ENCODE measurements at regions not wholly inside any gene's neighbourhood (a gene's known extent, or its start where the extent isn't known, plus 50 kb on each side); places are given as distances from the start of the nearest gene placed in this dataset.

DNA sequence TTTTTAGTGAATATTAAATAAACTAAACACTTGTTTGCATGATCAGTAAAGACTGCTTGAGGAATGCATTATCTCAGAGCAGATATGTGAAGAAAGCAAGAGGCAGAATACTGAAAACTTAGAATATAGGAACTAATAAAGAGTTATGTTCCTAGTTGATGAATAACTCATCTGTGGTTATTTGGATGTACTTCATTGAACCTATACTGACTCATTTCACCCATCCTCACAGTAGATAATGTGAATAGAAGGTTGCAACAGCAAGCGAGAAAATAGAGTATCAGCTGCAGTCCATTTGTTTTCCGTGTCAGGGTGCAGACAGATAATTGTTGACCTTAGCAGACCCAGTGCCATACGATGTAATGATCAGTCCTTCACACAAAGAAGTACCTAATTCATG is 945.7 kb upstream of the LRRTM1 start:
- Mint-ChIP-seq H3K4me3 (no peak overlapping the region), H3K36me3 (no peaks in the 10 kb centered on the region), H3K27ac (no peak overlapping the region), H3K9me3 (peaks cover under 1 to 7% of the 10 kb centered on the region in 2 donors), H3K27me3 (no peaks in the 10 kb centered on the region), H3K4me1 (no peaks in the 10 kb centered on the region)
- DNase-seq, result no peak
- no peak for ATAC-seq (replicated peaks)

DNA sequence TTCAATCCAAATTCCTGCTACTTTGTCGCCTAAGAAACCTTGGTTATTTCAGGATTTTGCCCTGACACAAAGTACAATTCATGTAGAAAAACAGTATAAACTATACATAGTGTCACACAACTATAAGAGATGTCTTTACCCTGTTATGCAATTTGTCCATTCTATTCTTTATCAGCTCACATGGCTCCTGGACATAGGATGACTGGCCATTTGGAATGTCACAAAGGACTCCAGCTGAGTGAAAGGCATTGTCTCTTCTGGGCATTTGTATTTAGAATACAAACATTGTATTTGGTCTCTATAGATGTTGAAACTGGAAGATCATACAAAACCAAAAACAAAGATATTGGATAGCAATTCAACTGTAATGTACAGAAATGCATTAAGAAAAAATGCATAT is 944.6 kb upstream of the LRRTM1 start:
- Mint-ChIP-seq H3K4me3 (no peak overlapping the region), H3K9me3 (peaks cover 3 to 5% of the 10 kb centered on the region in 2 donors), H3K4me1 (no peaks in the 10 kb centered on the region), H3K27me3 (no peaks in the 10 kb centered on the region), H3K27ac (no peak overlapping the region), H3K36me3 (no peaks in the 10 kb centered on the region)
- ATAC-seq (replicated peaks) (no peak), DNase-seq (no peak)

DNA sequence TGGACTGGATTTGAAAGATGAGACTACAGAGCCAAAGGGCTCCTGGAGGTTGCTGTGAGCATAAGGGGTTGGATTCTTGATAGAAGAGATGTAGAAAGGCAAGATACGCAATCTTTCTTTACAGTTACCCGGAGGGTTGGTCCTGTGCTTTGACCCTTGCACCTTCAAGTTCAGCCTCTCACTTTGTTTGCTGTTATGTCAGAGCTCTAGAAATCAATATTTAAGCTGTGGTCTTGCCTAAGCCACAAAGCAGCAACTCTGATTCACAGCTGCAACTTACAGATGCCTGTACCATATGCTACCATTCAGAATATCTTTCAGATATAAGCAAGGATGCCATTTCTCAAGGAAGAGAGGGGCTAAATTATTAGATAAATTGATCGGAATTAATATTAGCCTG is 943.1 kb upstream of the LRRTM1 start:
- DNase-seq (no peak), ATAC-seq (replicated peaks) (no peak)
- no peak overlapping the region for H3K27ac Mint-ChIP-seq
- H3K9me3 Mint-ChIP-seq, result peaks cover 3 to 4% of the 10 kb centered on the region in 2 donors
- no peak overlapping the region for H3K4me3 Mint-ChIP-seq
- H3K4me1 Mint-ChIP-seq, result no peaks in the 10 kb centered on the region
- no peaks in the 10 kb centered on the region for H3K36me3 Mint-ChIP-seq
- H3K27me3 Mint-ChIP-seq, result no peaks in the 10 kb centered on the region

DNA sequence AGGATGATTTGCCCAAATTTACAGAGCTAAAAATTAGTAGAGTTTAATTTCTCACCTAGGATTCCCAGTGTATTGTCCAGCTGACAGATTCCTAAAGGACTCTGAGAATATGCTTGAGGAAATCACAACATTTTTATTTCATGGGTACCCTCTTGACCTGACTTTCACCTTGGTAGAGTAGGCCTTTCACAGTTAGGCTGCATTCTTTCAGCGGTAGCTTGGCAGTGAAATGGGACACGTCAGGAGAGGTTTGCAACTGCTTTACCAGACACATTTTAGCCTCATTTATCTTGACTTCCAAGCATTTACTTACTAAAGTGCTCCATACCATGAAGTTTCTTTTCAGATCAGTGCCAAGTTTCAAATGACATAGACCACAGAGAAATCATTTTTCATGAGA is 937.9 kb upstream of the LRRTM1 start:
- no peaks in the 10 kb centered on the region for H3K27me3 Mint-ChIP-seq
- DNase-seq (no peak), ATAC-seq (replicated peaks) (no peak)
- H3K9me3 Mint-ChIP-seq, result peaks cover 7% of the 10 kb centered on the region in 2 donors
- no peak overlapping the region for H3K27ac Mint-ChIP-seq
- no peak overlapping the region for H3K4me3 Mint-ChIP-seq
- no peaks in the 10 kb centered on the region for H3K36me3 Mint-ChIP-seq
- H3K4me1 Mint-ChIP-seq, result no peaks in the 10 kb centered on the region

- Mint-ChIP-seq H3K4me3 (no peak overlapping the region), H3K36me3 (no peaks in the 10 kb centered on the region), H3K9me3 (peaks cover 4 to 5% of the 10 kb centered on the region in 2 donors), H3K4me1 (no peaks in the 10 kb centered on the region), H3K27ac (no peak overlapping the region), H3K27me3 (no peaks in the 10 kb centered on the region)
- no peak for DNase-seq
- ATAC-seq (replicated peaks), result no peak
Observed at GRCh38 chr2:81238462-81238861, 933.9 kb upstream of the LRRTM1 start.

GRCh38 chr2:81235601-81236000 is 931.0 kb upstream of the LRRTM1 start:
- no peaks in the 10 kb centered on the region for H3K36me3 Mint-ChIP-seq
- H3K9me3 Mint-ChIP-seq, result peaks cover 4 to 5% of the 10 kb centered on the region in 2 donors
- no peak overlapping the region for H3K27ac Mint-ChIP-seq
- no peaks in the 10 kb centered on the region for H3K27me3 Mint-ChIP-seq
- DNase-seq (no peak), ATAC-seq (replicated peaks) (no peak)
- no peaks in the 10 kb centered on the region for H3K4me1 Mint-ChIP-seq
- no peak overlapping the region for H3K4me3 Mint-ChIP-seq

DNA sequence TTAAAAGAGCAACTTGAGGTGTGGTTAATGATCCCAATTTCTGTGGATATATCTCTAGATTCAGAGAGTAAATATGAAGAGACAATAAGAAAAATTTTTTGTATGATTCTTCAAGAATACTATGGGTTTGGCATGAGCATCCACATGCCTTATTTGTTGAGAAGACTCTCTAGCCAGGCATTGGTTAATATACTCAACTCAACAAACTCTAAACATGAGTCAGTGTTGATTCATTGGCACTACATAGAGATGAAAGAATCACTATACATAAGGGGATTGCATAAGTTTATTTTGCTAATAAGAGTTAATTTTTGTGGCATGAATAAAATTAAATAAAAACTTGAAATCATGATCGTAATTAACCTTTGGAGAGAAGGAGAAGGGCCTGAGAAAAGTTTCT is 930.2 kb upstream of the LRRTM1 start:
- no peak overlapping the region for H3K27ac Mint-ChIP-seq

GRCh38 chr2:81225756-81226155 is 921.2 kb upstream of the LRRTM1 start:
- no peak for ATAC-seq (replicated peaks)
- H3K27ac Mint-ChIP-seq, result no peak overlapping the region

More for the DNA sequence above, 930.2 kb upstream of the LRRTM1 start:
- ATAC-seq (replicated peaks) (no peak), DNase-seq (no peak)
- Mint-ChIP-seq H3K4me3 (no peak overlapping the region), H3K4me1 (no peaks in the 10 kb centered on the region), H3K9me3 (peaks cover 4 to 5% of the 10 kb centered on the region in 2 donors), H3K36me3 (no peaks in the 10 kb centered on the region), H3K27me3 (no peaks in the 10 kb centered on the region)

GRCh38 chr2:81213598-81213997 is 909.0 kb upstream of the LRRTM1 start:
- ATAC-seq (replicated peaks) (no peak), DNase-seq (no peak)
- H3K27ac Mint-ChIP-seq, result no peak overlapping the region
- no peaks in the 10 kb centered on the region for H3K36me3 Mint-ChIP-seq
- no peaks in the 10 kb centered on the region for H3K27me3 Mint-ChIP-seq
- peaks cover 3 to 13% of the 10 kb centered on the region in 2 donors for H3K9me3 Mint-ChIP-seq
- H3K4me3 Mint-ChIP-seq, result no peak overlapping the region
- H3K4me1 Mint-ChIP-seq, result no peaks in the 10 kb centered on the region

More at GRCh38 chr2:81225756-81226155, 921.2 kb upstream of the LRRTM1 start:
- Mint-ChIP-seq H3K9me3 (peaks cover 0 to 2% of the 10 kb centered on the region in 2 donors), H3K4me1 (no peaks in the 10 kb centered on the region), H3K4me3 (no peak overlapping the region), H3K36me3 (no peaks in the 10 kb centered on the region), H3K27me3 (no peaks in the 10 kb centered on the region)
- DNase-seq, result no peak

GRCh38 chr2:81206216-81206615 is 901.7 kb upstream of the LRRTM1 start:
- no peak overlapping the region for H3K4me3 Mint-ChIP-seq
- DNase-seq (no peak), ATAC-seq (replicated peaks) (no peak)
- H3K36me3 Mint-ChIP-seq, result no peaks in the 10 kb centered on the region
- H3K9me3 Mint-ChIP-seq, result peaks cover 10 to 11% of the 10 kb centered on the region in 2 donors
- H3K27ac Mint-ChIP-seq, result no peak overlapping the region
- no peaks in the 10 kb centered on the region for H3K27me3 Mint-ChIP-seq
- no peaks in the 10 kb centered on the region for H3K4me1 Mint-ChIP-seq

GRCh38 chr2:81196933-81197628 is 892.5 kb upstream of the LRRTM1 start:
- Mint-ChIP-seq H3K36me3 (peaks cover 0 to 4% of the 10 kb centered on the region in 2 donors), H3K27me3 (no peaks in the 10 kb centered on the region), H3K27ac (no peak overlapping the region), H3K9me3 (peaks cover 4 to 11% of the 10 kb centered on the region in 2 donors), H3K4me3 (no peak overlapping the region), H3K4me1 (no peaks in the 10 kb centered on the region)
- DNase-seq (no peak), ATAC-seq (replicated peaks) (no peak)

DNA sequence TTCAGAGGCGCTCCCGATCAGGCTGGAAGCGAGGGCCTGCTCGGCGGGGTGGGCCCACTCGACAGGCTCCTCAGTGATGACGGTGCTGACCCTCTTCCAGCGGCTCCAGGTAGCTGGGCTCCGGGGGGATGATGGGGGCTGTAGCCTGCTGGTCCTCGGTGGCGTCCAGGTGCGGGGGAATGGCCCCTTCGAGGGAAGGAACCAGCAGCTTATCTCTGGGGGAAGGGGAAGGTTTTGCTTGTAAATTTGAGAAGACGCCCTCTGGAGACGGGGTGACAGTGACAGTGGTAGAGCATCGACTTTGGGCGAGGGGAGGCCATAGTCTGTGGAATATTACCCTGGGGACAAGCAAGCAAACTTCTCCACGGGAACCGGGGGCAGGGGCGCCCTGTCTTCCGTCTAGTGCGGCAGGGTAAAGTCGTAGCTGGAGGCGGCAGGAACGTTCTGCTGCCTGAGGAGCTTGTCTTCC is 891.9 kb upstream of the LRRTM1 start:
- Mint-ChIP-seq H3K4me3 (no peak overlapping the region), H3K9me3 (peaks cover 4 to 11% of the 10 kb centered on the region in 2 donors), H3K4me1 (no peaks in the 10 kb centered on the region), H3K36me3 (peaks cover 0 to 4% of the 10 kb centered on the region in 2 donors), H3K27me3 (no peaks in the 10 kb centered on the region), H3K27ac (no peak overlapping the region)
- no peak for ATAC-seq (replicated peaks)
- no peak for DNase-seq

- DNase-seq (no peak), ATAC-seq (replicated peaks) (no peak)
- Mint-ChIP-seq H3K9me3 (peaks cover 4 to 11% of the 10 kb centered on the region in 2 donors), H3K4me3 (no peak overlapping the region), H3K27ac (no peak overlapping the region), H3K4me1 (no peaks in the 10 kb centered on the region), H3K27me3 (no peaks in the 10 kb centered on the region), H3K36me3 (peaks cover 0 to 4% of the 10 kb centered on the region in 2 donors)
Observed at GRCh38 chr2:81195774-81196382, 891.3 kb upstream of the LRRTM1 start.

GRCh38 chr2:81195017-81195773 is 890.6 kb upstream of the LRRTM1 start:
- Mint-ChIP-seq H3K36me3 (peaks cover 0 to 4% of the 10 kb centered on the region in 2 donors), H3K4me1 (no peaks in the 10 kb centered on the region), H3K9me3 (peaks cover 5 to 15% of the 10 kb centered on the region in 2 donors), H3K4me3 (no peak overlapping the region), H3K27ac (no peak overlapping the region), H3K27me3 (no peaks in the 10 kb centered on the region)
- no peak for ATAC-seq (replicated peaks)
- DNase-seq, result no peak
